ENCODE measurements at regions not wholly inside any gene's neighbourhood (a gene's known extent, or its start where the extent isn't known, plus 50 kb on each side); places are given as distances from the start of the nearest gene placed in this dataset.
A peak's percentile ranks its signal among the peaks of the same experiment; 100 is the strongest.

DNA sequence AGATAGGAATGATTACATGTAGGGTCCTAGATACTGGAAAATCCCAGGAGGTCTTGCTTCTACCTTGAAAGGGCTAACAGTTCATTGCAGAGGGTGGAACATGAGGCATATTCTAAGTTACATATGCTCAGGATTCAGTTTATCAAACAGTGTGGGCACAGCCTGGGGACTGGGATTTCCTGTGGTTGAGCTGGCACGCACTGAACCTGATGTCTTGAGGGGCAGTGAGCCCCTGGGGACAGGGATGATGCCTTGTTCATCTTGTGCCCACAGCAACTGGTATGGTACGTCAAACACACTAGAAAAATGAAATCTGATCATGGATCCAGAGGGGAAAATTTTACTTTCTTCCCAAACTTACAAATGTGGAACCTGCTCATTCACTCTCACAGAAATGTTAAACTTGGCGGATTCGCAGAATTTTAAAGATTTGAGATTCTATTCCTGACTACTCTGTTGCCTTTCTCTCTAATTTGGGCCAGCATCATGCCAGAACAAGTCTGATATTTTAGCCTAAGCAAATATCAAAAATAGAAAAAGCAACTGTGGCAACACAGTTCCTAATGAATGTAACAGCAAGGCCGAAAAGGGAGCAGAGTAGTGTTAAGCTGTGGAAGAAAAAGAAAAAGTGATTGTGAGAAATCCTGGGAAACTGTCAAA lies 68.2 kb upstream of the COL24A1 start:
- no peak for TF ChIP-seq CTCF (IDR thresholded peaks at IDR 0.05; ENCODE audit: insufficient read depth, low read depth, low read length, missing control alignments)
- H3K4me3 ChIP-seq (ENCODE audit: low read depth, low read length), result no peak overlapping the region
- no peak for DNase-seq (ENCODE audit: low read depth)

DNA sequence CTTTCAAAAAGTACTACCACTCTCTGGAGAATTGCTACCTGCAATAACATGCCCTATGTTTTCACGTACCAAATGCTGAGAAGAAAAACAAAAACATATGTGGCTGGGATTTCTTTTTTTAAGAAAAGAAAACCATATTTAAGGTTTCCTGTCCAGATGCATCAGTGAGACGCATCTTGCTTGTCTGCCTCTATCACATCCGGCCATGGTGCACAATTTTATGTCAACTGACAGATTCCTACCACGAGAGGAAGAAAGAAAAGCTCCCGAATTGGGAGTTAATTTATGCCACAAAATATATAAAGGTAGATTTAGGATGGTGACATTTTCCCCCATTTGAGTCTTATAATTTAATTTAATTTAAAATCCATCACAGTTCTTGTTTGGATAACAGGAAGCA lies 62.3 kb upstream of the COL24A1 start:
- H3K4me3 ChIP-seq (ENCODE audit: low read depth, low read length), result no peak overlapping the region
- peak; percentile 25 for DNase-seq (ENCODE audit: low read depth)
- no peak for TF ChIP-seq CTCF (IDR thresholded peaks at IDR 0.05; ENCODE audit: insufficient read depth, low read depth, low read length, missing control alignments)

- DNase-seq (ENCODE audit: low read depth), result no peak
- H3K4me3 ChIP-seq (ENCODE audit: low read depth, low read length), result no peak overlapping the region
- TF ChIP-seq CTCF (IDR thresholded peaks at IDR 0.05; ENCODE audit: insufficient read depth, low read depth, low read length, missing control alignments), result no peak
Measured at GRCh38 chr1:86214605-86215004, 58.0 kb upstream of the COL24A1 start.

GRCh38 chr1:86209346-86209745 lies 52.8 kb upstream of the COL24A1 start:
- H3K4me3 ChIP-seq (ENCODE audit: low read depth, low read length), result no peak overlapping the region
- DNase-seq (ENCODE audit: low read depth), result no peak
- no peak for TF ChIP-seq CTCF (IDR thresholded peaks at IDR 0.05; ENCODE audit: insufficient read depth, low read depth, low read length, missing control alignments)

DNA sequence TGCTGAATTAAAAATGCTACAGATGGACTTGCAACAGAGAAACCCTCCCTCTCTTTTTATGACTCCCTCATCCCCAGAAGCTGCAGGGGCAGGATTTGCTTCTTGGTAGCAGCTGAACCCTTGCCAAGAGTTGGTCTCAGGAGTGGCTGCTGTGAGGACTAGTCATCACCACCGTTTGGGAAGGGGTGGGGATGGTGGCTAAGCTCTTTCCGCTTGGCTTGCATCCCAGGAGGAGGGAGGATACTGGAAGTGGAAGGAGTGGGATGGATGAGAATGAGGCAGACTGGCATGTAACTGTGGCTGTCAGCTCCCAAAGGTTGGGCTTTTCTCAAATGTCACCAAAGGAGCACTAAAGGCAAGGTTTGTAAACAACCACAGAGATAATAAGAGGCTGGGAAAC lies 50.8 kb upstream of the COL24A1 start:
- DNase-seq (ENCODE audit: low read depth), result no peak
- H3K4me3 ChIP-seq (ENCODE audit: low read depth, low read length), result no peak overlapping the region
- no peak for TF ChIP-seq CTCF (IDR thresholded peaks at IDR 0.05; ENCODE audit: insufficient read depth, low read depth, low read length, missing control alignments)

Measured in GM12865 (cell line).